Body of pancreas (tissue), 4 donors: ENCODE measurements at regions not wholly inside any gene's neighbourhood (a gene's known extent, or its start where the extent isn't known, plus 50 kb on each side); places are given as distances from the start of the nearest gene placed in this dataset.

Experiments
- ATAC-seq: fragments of 150-250 bp; one replicate; pipeline ENCODE4 v1.9.1; 2016
- DNase-seq, 4 donors: peaks; one replicate each; pipeline ENCODE4 v3.0.0-alpha.2; 2019
- H3K27ac ChIP-seq, 4 donors: fragments of 200-600 bp; sonication (generic); 1 replicate in 3 of 4; 2 replicates in 1 of 4; pipeline versions ENCODE4 v1.5.1 to v1.6.1; 2016 to 2019; ENCODE audit warnings: mild to moderate bottlenecking in 1 of 4, mixed read lengths in 1 of 4, moderate library complexity in 1 of 4
- H3K27me3 ChIP-seq, 2 donors: fragments of 200-600 bp; sonication (generic); one replicate each; pipeline ENCODE4 v1.6.0; 2016; ENCODE audit warnings: mild to moderate bottlenecking in 1 of 2
- H3K36me3 ChIP-seq, 2 donors: fragments of 200-600 bp; sonication (generic); replicated peaks in 1 of 2; 2 replicates each; pipeline ENCODE4 v1.5.1; 2016; ENCODE audit warnings: low read depth in 2 of 2; ENCODE audit not compliant: insufficient read depth in 1 of 2
- H3K4me1 ChIP-seq: fragments of 200-600 bp; sonication (generic); one replicate; pipeline ENCODE4 v1.6.0; 2016
- H3K4me3 ChIP-seq, 2 donors: fragments of 200-600 bp; sonication (generic); 1 replicate in 1 of 2; 2 replicates in 1 of 2; pipeline ENCODE4 v1.5.1; 2016 to 2019
- H3K9me3 ChIP-seq, 3 donors: fragments of 200-600 bp; sonication (generic); 1 replicate in 2 of 3; 2 replicates in 1 of 3; pipeline ENCODE4 v1.5.1; 2016
- CTCF ChIP-seq, 7 experiments: fragments of 450-650 bp in 4 of 7; fragments of 200-600 bp in 3 of 7; sonication (generic) in 3 of 7; IDR thresholded peaks; one replicate each; pipeline ENCODE4 v1.5.1; 2016 to 2019; ENCODE audit warnings: antibody characterized with exemption in 7 of 7
- POLR2A ChIP-seq, 3 donors: fragments of 450-650 bp; IDR thresholded peaks; one replicate each; pipeline ENCODE4 v1.6.1; 2016; ENCODE audit warnings: antibody characterized with exemption in 3 of 3, mild to moderate bottlenecking in 2 of 3
- WGBS, 2 donors: methylation state at CpG; one replicate each; pipeline ENCODE4 v1.1.5; 2017; 5-methylcytosine and 5-hydroxymethylcytosine counted together
- intact Hi-C: fragments of 100-400 bp; cut with DNase I; formaldehyde crosslinking; loops from one replicate; pipeline ENCODE4 v1.15.1; 2023

GRCh38 chr16:86027373-86028126, 128.6 kb downstream of the IRF8 start:
- Histone ChIP-seq H3K27ac (no peak overlapping the region), H3K27me3 (no peaks in the 10 kb centered on the region), H3K4me1 (no peaks in the 10 kb centered on the region), H3K4me3 (no peak overlapping the region), H3K9me3 (peaks cover 0 to 7% (median 0%) of the 10 kb centered on the region in 3 donors), H3K36me3 (no peaks in the 10 kb centered on the region)
- DNase-seq = no peak
- ATAC-seq = no peak
- intact Hi-C loops = no loop called here
- no peak for TF ChIP-seq CTCF (IDR thresholded peaks at IDR 0.05)
- no peak for TF ChIP-seq POLR2A (IDR thresholded peaks at IDR 0.05)
- WGBS, 2 donors = 74% methylated on average over 11 of the region's 11 CpGs

DNA sequence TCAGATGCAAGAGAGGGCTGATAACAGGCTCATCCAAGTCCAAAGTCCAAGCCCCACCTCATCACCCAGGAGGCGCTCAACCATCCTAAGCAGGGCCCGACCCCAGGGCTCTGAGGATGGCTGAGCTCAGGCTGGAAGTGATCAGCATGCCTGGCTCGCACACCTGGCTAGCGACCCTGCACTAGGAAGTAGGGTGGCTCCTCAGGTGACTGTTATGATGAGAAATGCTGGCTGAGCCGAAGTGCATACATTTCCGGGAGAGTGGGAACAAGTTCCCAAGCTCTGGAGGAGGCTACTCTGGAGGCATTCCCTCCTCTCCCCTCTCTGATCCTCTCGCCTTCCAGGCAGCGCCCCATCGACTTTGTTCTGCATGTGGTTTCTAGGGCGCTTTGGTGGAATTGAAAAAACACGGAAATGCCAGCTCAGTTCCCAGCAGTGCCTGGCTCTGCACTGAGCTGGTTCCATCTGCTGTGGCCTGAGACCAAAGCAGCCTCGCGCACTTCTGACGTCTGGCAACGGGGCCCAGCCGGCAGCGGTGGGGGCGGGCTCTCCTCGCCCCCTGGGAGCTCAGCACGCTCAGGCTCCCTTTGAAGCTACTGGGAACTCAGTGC, 130.3 kb downstream of the IRF8 start:
- no peak overlapping the region for H3K27ac ChIP-seq
- no peaks in the 10 kb centered on the region for H3K4me1 ChIP-seq
- peaks cover 0 to 3% (median 0%) of the 10 kb centered on the region in 3 donors for H3K9me3 ChIP-seq
- DNase-seq = peak in 1 of 4 donors; percentile 10
- no peaks in the 10 kb centered on the region for H3K36me3 ChIP-seq
- peak; percentile 35 for ATAC-seq
- H3K27me3 ChIP-seq = no peaks in the 10 kb centered on the region
- WGBS, 2 donors = 20% methylated on average over 13 to 20 of the region's 20 CpGs
- intact Hi-C loops = no loop called here
- no peak for TF ChIP-seq CTCF (IDR thresholded peaks at IDR 0.05)
- TF ChIP-seq POLR2A (IDR thresholded peaks at IDR 0.05) = no peak
- no peak overlapping the region for H3K4me3 ChIP-seq

GRCh38 chr16:86030116-86030515, 131.2 kb downstream of the IRF8 start:
- H3K27ac ChIP-seq = no peak overlapping the region
- DNase-seq (peak in 1 of 4 donors; percentile 2), ATAC-seq (no peak)
- H3K36me3 ChIP-seq = no peaks in the 10 kb centered on the region
- 76 to 78% methylated on average over 10 of the region's 10 CpGs for WGBS, 2 donors
- TF ChIP-seq POLR2A (IDR thresholded peaks at IDR 0.05) (no peak), CTCF (IDR thresholded peaks at IDR 0.05) (no peak)
- intact Hi-C loops = no loop called here
- no peaks in the 10 kb centered on the region for H3K9me3 ChIP-seq
- H3K27me3 ChIP-seq = no peaks in the 10 kb centered on the region
- no peak overlapping the region for H3K4me3 ChIP-seq
- H3K4me1 ChIP-seq = no peaks in the 10 kb centered on the region

DNA sequence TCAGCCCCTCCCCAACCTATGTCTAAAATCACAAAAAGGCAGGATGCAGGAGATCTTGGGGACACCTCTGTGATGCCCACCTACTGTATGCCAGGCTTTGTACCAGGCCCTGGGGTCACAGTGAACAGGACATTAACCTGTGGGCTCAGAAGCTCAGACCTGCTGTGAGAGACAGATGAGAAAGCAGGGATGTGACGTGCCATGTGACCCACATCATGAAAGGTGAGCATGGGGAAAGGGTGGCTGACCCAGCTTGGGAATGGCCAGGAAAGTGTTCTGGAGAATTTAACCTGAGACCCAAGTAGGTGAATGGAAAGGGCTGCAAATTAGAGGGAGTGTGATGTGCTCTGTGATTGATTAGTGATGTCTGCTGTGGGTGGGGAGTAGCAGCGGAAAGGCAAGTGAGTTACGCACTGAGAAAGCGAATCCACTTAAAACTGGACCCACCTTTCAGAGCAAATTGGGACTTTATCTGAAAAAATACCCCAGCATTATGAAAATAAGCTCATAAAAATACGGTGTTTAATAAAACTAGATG, 132.2 kb downstream of the IRF8 start:
- ATAC-seq = no peak
- H3K9me3 ChIP-seq = no peaks in the 10 kb centered on the region
- no peaks in the 10 kb centered on the region for H3K27me3 ChIP-seq
- H3K4me3 ChIP-seq = no peak overlapping the region
- H3K27ac ChIP-seq = no peak overlapping the region
- intact Hi-C loops = no loop called here
- 81 to 97% methylated on average over 5 of the region's 5 CpGs for WGBS, 2 donors
- H3K4me1 ChIP-seq = no peaks in the 10 kb centered on the region
- no peak for TF ChIP-seq CTCF (IDR thresholded peaks at IDR 0.05)
- no peak for TF ChIP-seq POLR2A (IDR thresholded peaks at IDR 0.05)
- DNase-seq = peak in 1 of 4 donors; percentile 0
- H3K36me3 ChIP-seq = no peaks in the 10 kb centered on the region
